ENCODE measurements at regions not wholly inside any gene's neighbourhood (a gene's known extent, or its start where the extent isn't known, plus 50 kb on each side); places are given as distances from the start of the nearest gene placed in this dataset.

- TF ChIP-seq, protein P1, sequence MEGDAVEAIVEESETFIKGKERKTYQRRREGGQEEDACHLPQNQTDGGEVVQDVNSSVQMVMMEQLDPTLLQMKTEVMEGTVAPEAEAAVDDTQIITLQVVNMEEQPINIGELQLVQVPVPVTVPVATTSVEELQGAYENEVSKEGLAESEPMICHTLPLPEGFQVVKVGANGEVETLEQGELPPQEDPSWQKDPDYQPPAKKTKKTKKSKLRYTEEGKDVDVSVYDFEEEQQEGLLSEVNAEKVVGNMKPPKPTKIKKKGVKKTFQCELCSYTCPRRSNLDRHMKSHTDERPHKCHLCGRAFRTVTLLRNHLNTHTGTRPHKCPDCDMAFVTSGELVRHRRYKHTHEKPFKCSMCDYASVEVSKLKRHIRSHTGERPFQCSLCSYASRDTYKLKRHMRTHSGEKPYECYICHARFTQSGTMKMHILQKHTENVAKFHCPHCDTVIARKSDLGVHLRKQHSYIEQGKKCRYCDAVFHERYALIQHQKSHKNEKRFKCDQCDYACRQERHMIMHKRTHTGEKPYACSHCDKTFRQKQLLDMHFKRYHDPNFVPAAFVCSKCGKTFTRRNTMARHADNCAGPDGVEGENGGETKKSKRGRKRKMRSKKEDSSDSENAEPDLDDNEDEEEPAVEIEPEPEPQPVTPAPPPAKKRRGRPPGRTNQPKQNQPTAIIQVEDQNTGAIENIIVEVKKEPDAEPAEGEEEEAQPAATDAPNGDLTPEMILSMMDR (IDR thresholded peaks at IDR 0.05), result no peak
- no peak for TF ChIP-seq RNF2 (IDR thresholded peaks at IDR 0.05; ENCODE audit: borderline replicate concordance, low read depth)
- no peak for TF ChIP-seq ESRRA (IDR thresholded peaks at IDR 0.05; ENCODE audit: borderline replicate concordance, low read length)
- no peak for TF ChIP-seq CHD2 (IDR thresholded peaks at IDR 0.05; ENCODE audit: low read length, partially characterized antibody)
- TF ChIP-seq SREBF2 (IDR thresholded peaks at IDR 0.05), result no peak
- no peak for TF ChIP-seq PHF8 (IDR thresholded peaks at IDR 0.05; ENCODE audit: borderline replicate concordance, low read depth)
- no peak for TF ChIP-seq CEBPB (IDR thresholded peaks at IDR 0.05)
- TF ChIP-seq JUN (IDR thresholded peaks at IDR 0.05), result no peak
- TF ChIP-seq RAD21 (conservative IDR thresholded peaks at IDR 0.05 in 1 of 2, IDR thresholded peaks at IDR 0.05 in 1 of 2), result no peak
- no peak for TF ChIP-seq REST (IDR thresholded peaks at IDR 0.05)
- TF ChIP-seq KDM5A (IDR thresholded peaks at IDR 0.05), result no peak
- TF ChIP-seq JUNB (IDR thresholded peaks at IDR 0.05), result no peak
- no peak for TF ChIP-seq EP300 (IDR thresholded peaks at IDR 0.05)
- TF ChIP-seq POLR2A (IDR thresholded peaks at IDR 0.05; ENCODE audit: low read length), result no peak
Observed at GRCh38 chr16:61569028-61569427, 467.2 kb downstream of the CDH8 start.
